ENCODE measurements at regions not wholly inside any gene's neighbourhood (a gene's known extent, or its start where the extent isn't known, plus 50 kb on each side); places are given as distances from the start of the nearest gene placed in this dataset.
A peak's percentile ranks its signal among the peaks of the same experiment; 100 is the strongest.

DNA sequence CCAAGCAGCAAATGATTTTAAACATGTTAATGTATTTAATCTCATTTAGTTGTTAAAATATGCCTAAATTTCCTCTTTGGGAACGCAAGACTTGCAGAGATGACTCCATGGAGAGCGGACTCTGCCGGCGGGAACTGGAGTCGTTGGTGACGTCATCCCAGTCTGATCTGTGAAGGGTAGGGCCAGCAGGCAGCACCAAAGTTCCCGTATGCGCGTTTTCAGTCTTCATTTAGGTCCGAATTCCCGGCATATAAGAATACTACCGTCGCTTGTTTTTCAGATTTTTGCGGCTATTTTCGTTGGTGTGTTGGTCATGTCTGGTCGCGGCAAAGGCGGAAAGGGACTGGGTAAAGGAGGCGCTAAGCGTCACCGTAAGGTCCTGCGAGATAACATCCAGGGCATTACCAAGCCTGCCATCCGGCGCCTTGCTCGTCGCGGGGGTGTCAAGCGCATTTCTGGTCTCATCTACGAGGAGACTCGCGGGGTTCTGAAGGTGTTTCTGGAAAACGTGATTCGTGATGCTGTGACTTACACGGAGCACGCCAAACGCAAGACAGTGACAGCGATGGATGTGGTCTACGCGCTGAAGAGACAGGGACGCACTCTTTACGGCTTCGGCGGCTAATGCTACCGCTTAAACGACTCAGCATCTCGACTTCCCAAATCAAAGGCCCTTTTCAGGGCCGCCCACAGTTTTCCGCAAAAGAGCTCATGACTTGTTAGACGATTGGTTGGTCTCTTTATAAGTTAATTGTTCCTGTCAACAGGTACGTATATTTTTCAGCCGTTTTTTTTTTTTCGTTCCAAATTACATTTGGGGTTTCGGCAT is 117.3 kb downstream of the HFE start:
- peaks cover 0 to 10% (median 0%) of the 10 kb centered on the region in 4 donors for H3K4me1 ChIP-seq
- H3K27me3 ChIP-seq, result no peaks in the 10 kb centered on the region
- peak; percentile 98 to 99 for TF ChIP-seq POLR2A (IDR thresholded peaks at IDR 0.05)
- TF ChIP-seq, protein P1, sequence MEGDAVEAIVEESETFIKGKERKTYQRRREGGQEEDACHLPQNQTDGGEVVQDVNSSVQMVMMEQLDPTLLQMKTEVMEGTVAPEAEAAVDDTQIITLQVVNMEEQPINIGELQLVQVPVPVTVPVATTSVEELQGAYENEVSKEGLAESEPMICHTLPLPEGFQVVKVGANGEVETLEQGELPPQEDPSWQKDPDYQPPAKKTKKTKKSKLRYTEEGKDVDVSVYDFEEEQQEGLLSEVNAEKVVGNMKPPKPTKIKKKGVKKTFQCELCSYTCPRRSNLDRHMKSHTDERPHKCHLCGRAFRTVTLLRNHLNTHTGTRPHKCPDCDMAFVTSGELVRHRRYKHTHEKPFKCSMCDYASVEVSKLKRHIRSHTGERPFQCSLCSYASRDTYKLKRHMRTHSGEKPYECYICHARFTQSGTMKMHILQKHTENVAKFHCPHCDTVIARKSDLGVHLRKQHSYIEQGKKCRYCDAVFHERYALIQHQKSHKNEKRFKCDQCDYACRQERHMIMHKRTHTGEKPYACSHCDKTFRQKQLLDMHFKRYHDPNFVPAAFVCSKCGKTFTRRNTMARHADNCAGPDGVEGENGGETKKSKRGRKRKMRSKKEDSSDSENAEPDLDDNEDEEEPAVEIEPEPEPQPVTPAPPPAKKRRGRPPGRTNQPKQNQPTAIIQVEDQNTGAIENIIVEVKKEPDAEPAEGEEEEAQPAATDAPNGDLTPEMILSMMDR (IDR thresholded peaks at IDR 0.05), result peak in 5 of 6 experiments; percentile 11 to 58 (median 43)
- peak overlapping the region; percentile 44 to 77 (median 62) for H3K4me3 ChIP-seq
- H3K27ac ChIP-seq, result peak overlapping the region; percentile 86 to 99 (median 96)
- H3K9me3 ChIP-seq, result no peaks in the 10 kb centered on the region
- DNase-seq, result peak; percentile 88 to 97 (median 96)
- H3K36me3 ChIP-seq, result no peaks in the 10 kb centered on the region

DNA sequence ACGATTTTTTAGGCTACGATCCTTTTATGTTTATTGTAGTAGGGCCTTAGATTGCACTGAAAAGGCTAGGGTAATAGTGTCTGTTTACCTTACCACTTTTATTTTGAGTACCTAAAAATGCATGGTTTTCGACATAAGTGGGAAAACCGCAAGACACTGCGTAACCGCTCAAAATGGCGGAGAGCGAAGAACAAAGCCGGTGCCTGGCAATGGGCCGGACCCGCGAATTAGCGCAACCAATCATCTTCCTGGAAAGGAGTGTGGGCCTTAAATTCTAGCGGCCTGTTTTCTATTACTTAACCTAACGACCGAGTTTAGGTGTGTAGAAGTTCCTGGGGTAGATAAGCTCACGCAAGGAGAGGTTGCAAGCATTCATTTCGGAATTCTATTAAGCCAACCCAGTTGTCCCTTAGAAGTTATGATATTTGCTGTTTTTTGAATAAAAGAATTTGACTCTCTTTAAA is 118.0 kb downstream of the HFE start:
- H3K4me3 ChIP-seq, result peak overlapping the region; percentile 44 to 77 (median 62)
- H3K36me3 ChIP-seq, result no peaks in the 10 kb centered on the region
- peak; percentile 20 to 58 for TF ChIP-seq POLR2A (IDR thresholded peaks at IDR 0.05)
- TF ChIP-seq, protein P1 (IDR thresholded peaks at IDR 0.05), result no peak
- H3K9me3 ChIP-seq, result no peaks in the 10 kb centered on the region
- peaks cover 0 to 7% (median 0%) of the 10 kb centered on the region in 4 donors for H3K4me1 ChIP-seq
- H3K27me3 ChIP-seq, result no peaks in the 10 kb centered on the region
- peak; percentile 76 to 94 (median 85) for DNase-seq
- peak overlapping the region; percentile 86 to 99 (median 96) for H3K27ac ChIP-seq

DNA sequence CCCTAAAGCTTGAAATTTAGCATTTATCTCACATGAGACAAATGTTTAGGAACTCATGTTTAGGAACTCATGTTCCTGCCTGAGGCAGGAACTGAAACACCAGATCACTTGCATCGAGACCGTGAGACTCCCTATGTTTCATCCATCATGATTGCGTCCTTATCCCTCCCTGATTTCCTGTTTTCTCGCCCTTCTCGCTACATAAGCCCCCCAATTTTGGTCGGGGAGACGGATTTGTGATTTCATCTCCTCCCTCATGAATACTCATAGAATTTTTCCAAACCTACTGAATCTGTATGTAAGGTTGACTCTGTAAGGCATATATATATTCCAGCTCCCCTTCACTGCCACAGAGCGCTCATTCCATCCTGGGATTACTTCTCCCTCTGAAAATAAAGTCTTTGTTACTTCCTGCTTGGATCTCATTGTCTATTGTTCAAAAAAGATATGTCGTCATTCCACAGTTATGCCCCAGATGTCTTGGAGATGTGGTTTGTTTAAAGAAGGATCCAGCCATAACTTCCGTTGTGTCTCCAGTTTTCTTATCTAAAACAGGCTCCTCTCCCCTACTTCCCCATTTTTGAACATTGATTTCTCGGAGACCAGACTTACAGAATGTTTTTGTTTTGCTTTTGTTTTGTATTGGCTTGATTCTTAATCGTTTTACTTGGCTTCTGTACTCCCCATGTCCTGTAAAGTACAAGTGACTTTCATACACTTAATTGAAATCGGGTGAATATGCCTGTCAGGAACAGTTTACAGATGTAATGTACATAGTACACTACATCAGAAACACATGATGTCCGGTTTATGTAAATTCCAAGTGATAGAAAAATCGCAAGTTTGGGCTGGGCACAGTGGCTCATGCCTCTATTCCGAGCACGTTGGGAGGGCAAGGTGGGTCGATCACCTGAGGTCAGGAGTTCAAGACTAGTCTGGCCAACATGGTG is 118.7 kb downstream of the HFE start:
- peak overlapping the region; percentile 44 to 77 (median 62) for H3K4me3 ChIP-seq
- peaks cover 0 to 4% (median 0%) of the 10 kb centered on the region in 4 donors for H3K4me1 ChIP-seq
- no peaks in the 10 kb centered on the region for H3K9me3 ChIP-seq
- H3K27me3 ChIP-seq, result no peaks in the 10 kb centered on the region
- DNase-seq, result no peak
- H3K36me3 ChIP-seq, result no peaks in the 10 kb centered on the region
- TF ChIP-seq POLR2A (IDR thresholded peaks at IDR 0.05), result peak; percentile 15 to 50
- TF ChIP-seq, protein P1 (IDR thresholded peaks at IDR 0.05), result no peak
- H3K27ac ChIP-seq, result peak overlapping the region; percentile 86 to 99 (median 96)

DNA sequence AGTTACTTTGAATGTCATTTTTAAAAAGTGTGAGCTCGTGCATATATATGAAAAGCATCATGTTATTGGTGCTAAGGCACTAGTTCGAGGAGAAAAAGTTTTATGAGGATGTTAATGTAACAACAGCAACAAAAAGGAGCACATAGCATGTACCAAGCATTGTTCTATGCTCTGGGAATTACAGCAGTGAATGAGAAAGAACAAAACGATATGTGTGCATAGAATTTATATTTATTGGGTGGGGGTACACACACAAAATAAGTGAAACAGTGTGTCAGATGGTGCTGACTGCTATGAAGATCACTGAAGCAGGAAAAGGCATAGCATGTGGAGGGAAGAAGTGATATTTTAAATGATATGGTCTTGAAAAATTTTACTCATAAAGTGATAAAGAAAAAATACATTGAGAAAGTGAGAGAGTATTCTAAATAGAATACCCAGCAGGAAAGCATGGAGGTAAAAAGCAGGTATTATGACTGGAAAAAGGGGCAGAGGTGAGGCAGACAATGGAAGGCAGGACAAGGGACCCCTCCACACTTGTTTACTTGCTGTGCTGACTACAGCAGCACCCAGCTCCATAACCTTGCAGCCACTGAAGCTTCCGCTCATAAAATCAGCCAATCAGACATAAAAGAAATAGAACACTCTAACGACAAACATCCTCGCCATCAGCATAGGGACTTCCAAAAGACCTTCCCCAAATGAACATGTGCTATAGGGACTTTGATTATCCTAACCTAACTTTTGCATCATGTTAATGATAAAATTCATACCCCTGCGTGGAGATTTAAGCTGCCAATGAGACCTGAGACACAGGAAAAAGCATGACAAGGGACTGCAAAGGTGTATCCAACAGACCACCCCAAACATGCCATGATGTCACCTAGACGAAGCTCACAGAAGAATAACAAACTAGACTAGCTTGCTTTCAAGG is 119.9 kb downstream of the HFE start:
- H3K9me3 ChIP-seq, result no peaks in the 10 kb centered on the region
- TF ChIP-seq POLR2A (IDR thresholded peaks at IDR 0.05), result no peak
- peak overlapping the region in 1 of 4 donors; percentile 77 for H3K4me3 ChIP-seq
- H3K27ac ChIP-seq, result peak overlapping the region in 3 of 4 donors; percentile 7 to 99 (median 86)
- no peak for DNase-seq
- H3K36me3 ChIP-seq, result no peaks in the 10 kb centered on the region
- H3K27me3 ChIP-seq, result no peaks in the 10 kb centered on the region
- peaks cover 0 to 4% (median 0%) of the 10 kb centered on the region in 4 donors for H3K4me1 ChIP-seq

DNA sequence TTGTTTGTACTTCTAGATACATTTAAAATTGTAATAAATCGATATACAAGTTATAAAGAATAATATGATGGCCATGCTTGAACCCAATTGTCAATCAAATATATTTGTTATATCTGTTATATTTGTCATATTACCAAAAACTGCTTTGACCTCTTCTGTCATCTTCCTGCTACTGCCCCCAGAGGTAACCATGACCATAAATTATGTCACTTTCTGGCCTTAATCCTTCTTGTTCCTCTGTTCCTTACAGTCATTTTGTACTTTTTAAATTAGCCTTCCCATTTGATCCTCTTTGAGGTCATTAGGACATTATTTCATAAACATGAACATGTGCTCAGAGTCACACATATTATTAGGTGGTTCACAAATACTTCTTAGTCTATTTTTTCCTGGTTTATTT is 124.7 kb downstream of the HFE start:
- Histone ChIP-seq H3K27ac (no peak overlapping the region), H3K9me3 (no peaks in the 10 kb centered on the region), H3K4me1 (no peaks in the 10 kb centered on the region), H3K4me3 (no peak overlapping the region), H3K36me3 (no peaks in the 10 kb centered on the region), H3K27me3 (no peaks in the 10 kb centered on the region)
- DNase-seq, result no peak
- TF ChIP-seq, protein P1 (IDR thresholded peaks at IDR 0.05), result no peak
- TF ChIP-seq POLR2A (IDR thresholded peaks at IDR 0.05), result no peak
